Peyer's patch (tissue), 4 donors: ENCODE measurements at regions not wholly inside any gene's neighbourhood (a gene's known extent, or its start where the extent isn't known, plus 50 kb on each side); places are given as distances from the start of the nearest gene placed in this dataset.

Experiments
- DNase-seq, 3 donors: peaks; one replicate each; pipeline ENCODE4 v3.0.0-alpha.2; 2017 to 2019
- H3K27ac ChIP-seq, 4 donors: fragments of 200-600 bp; sonication (generic); one replicate each; pipeline ENCODE4 v1.5.1; 2016 to 2019
- H3K27me3 ChIP-seq, 2 donors: fragments of 200-600 bp; sonication (generic); one replicate each; pipeline ENCODE4 v1.5.1; 2019
- H3K36me3 ChIP-seq, 3 donors: fragments of 200-600 bp; sonication (generic); one replicate each; pipeline ENCODE4 v1.5.1; 2016 to 2019
- H3K4me1 ChIP-seq, 4 donors: fragments of 200-600 bp; sonication (generic); one replicate each; pipeline ENCODE4 v1.5.1; 2016 to 2019
- H3K4me3 ChIP-seq, 4 donors: fragments of 200-600 bp; sonication (generic); 1 replicate in 3 of 4; 2 replicates in 1 of 4; pipeline ENCODE4 v1.5.1; 2016 to 2019; ENCODE audit warnings: mild to moderate bottlenecking in 1 of 4
- H3K9me3 ChIP-seq, 4 donors: fragments of 200-600 bp; sonication (generic); one replicate each; pipeline ENCODE4 v1.5.1; 2016 to 2019; ENCODE audit warnings: mild to moderate bottlenecking in 1 of 4
- CTCF ChIP-seq, 6 experiments: fragments of 450-650 bp in 4 of 6; fragments of 200-600 bp in 2 of 6; sonication (generic) in 1 of 6; IDR thresholded peaks; one replicate each; pipeline ENCODE4 v1.5.1; 2017 to 2019; ENCODE audit warnings: antibody characterized with exemption in 6 of 6, mild to moderate bottlenecking in 3 of 6, moderate library complexity in 1 of 6
- POLR2A ChIP-seq, 2 donors: fragments of 450-650 bp; IDR thresholded peaks; one replicate each; pipeline ENCODE4 v1.5.1; 2017; ENCODE audit warnings: antibody characterized with exemption in 2 of 2, mild to moderate bottlenecking in 2 of 2, moderate library complexity in 2 of 2

- Histone ChIP-seq H3K4me1 (no peaks in the 10 kb centered on the region), H3K27me3 (no peaks in the 10 kb centered on the region), H3K36me3 (no peaks in the 10 kb centered on the region), H3K9me3 (no peaks in the 10 kb centered on the region), H3K4me3 (no peak overlapping the region), H3K27ac (no peak overlapping the region)
- DNase-seq, result no peak
- TF ChIP-seq POLR2A (IDR thresholded peaks at IDR 0.05) (no peak), CTCF (IDR thresholded peaks at IDR 0.05) (no peak)
These were observed 1091.2 kb downstream of the SLITRK1 start for GRCh38 chr13:82791035-82791434.

GRCh38 chr13:82772816-82773215, 1109.5 kb downstream of the SLITRK1 start:
- no peak for DNase-seq
- Histone ChIP-seq H3K4me3 (no peak overlapping the region), H3K27ac (no peak overlapping the region), H3K27me3 (no peaks in the 10 kb centered on the region), H3K36me3 (no peaks in the 10 kb centered on the region), H3K4me1 (no peaks in the 10 kb centered on the region), H3K9me3 (no peaks in the 10 kb centered on the region)
- TF ChIP-seq CTCF (IDR thresholded peaks at IDR 0.05) (no peak), POLR2A (IDR thresholded peaks at IDR 0.05) (no peak)

- no peaks in the 10 kb centered on the region for H3K36me3 ChIP-seq
- H3K9me3 ChIP-seq, result no peaks in the 10 kb centered on the region
- no peak overlapping the region for H3K4me3 ChIP-seq
- no peaks in the 10 kb centered on the region for H3K27me3 ChIP-seq
- H3K27ac ChIP-seq, result no peak overlapping the region
- no peak for DNase-seq
- TF ChIP-seq CTCF (IDR thresholded peaks at IDR 0.05), result no peak
- TF ChIP-seq POLR2A (IDR thresholded peaks at IDR 0.05), result no peak
- H3K4me1 ChIP-seq, result no peaks in the 10 kb centered on the region
These were observed 1115.4 kb downstream of the SLITRK1 start for GRCh38 chr13:82766732-82767321.

- H3K9me3 ChIP-seq, result no peaks in the 10 kb centered on the region
- no peak overlapping the region for H3K4me3 ChIP-seq
- H3K4me1 ChIP-seq, result no peaks in the 10 kb centered on the region
- no peak for DNase-seq
- no peak for TF ChIP-seq CTCF (IDR thresholded peaks at IDR 0.05)
- no peak for TF ChIP-seq POLR2A (IDR thresholded peaks at IDR 0.05)
- no peak overlapping the region for H3K27ac ChIP-seq
- no peaks in the 10 kb centered on the region for H3K36me3 ChIP-seq
- H3K27me3 ChIP-seq, result no peaks in the 10 kb centered on the region
These were observed 1124.2 kb downstream of the SLITRK1 start for GRCh38 chr13:82758044-82758443.

GRCh38 chr13:82751206-82751605, 1131.1 kb downstream of the SLITRK1 start:
- no peak for DNase-seq
- Histone ChIP-seq H3K27ac (no peak overlapping the region), H3K4me3 (no peak overlapping the region), H3K9me3 (no peaks in the 10 kb centered on the region), H3K36me3 (no peaks in the 10 kb centered on the region), H3K27me3 (no peaks in the 10 kb centered on the region), H3K4me1 (no peaks in the 10 kb centered on the region)
- TF ChIP-seq POLR2A (IDR thresholded peaks at IDR 0.05) (no peak), CTCF (IDR thresholded peaks at IDR 0.05) (no peak)

- H3K27ac ChIP-seq, result no peak overlapping the region
- H3K36me3 ChIP-seq, result no peaks in the 10 kb centered on the region
- no peak for DNase-seq
- TF ChIP-seq CTCF (IDR thresholded peaks at IDR 0.05), result no peak
- TF ChIP-seq POLR2A (IDR thresholded peaks at IDR 0.05), result no peak
- no peaks in the 10 kb centered on the region for H3K27me3 ChIP-seq
- H3K9me3 ChIP-seq, result no peaks in the 10 kb centered on the region
- H3K4me3 ChIP-seq, result no peak overlapping the region
- H3K4me1 ChIP-seq, result no peaks in the 10 kb centered on the region
These were observed 1132.7 kb downstream of the SLITRK1 start for GRCh38 chr13:82749551-82749950.
